GM19438 (cell line): ENCODE measurements at regions not wholly inside any gene's neighbourhood (a gene's known extent, or its start where the extent isn't known, plus 50 kb on each side); places are given as distances from the start of the nearest gene placed in this dataset.

ENCODE experiments used
- ATAC-seq: cut with Tn5 transposase; IDR thresholded peaks from one replicate; pipeline ENCODE4 v1.9.1; 2021; ENCODE audit warnings: low read depth; ENCODE audit not compliant: unreplicated experiment

DNA sequence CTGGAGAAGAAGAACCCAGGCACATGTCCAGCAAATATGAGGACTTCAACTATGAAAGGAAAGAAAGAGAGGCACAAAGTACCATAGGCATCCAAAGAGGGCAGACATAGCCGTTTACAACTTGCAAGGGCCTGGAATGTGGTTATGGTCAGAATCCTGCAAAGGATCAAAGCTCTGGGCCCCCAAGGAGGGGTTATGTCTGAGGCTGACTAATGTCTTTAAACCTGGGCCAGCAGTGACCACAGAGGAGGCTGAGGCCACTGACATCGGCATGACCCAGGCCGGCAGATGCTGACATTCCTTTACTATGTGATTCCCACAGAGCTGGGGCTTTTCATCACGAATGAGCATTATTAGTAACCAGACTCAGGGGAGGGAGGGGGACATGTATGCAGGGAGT lies 861.1 kb downstream of the DHX35 start:
- ATAC-seq: no peak

DNA sequence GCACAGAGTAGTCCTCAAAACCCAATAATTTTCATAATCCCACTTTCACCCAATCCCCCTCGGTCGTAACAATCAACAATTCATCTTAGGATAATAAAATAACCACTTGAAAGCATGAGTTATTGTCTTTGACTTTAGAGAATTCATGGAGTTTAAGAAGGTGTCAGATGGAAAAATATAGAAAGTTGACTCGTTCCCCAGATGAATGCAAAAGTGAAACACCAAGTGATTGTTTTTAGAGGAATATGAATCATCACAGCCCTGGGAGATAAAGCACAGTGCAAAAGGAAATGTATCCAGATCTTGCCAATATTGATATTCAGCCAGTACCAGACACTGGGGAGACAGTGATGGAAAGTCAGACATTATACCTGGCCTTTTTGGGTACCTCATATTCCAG lies 860.5 kb downstream of the DHX35 start:
- no peak for ATAC-seq

DNA sequence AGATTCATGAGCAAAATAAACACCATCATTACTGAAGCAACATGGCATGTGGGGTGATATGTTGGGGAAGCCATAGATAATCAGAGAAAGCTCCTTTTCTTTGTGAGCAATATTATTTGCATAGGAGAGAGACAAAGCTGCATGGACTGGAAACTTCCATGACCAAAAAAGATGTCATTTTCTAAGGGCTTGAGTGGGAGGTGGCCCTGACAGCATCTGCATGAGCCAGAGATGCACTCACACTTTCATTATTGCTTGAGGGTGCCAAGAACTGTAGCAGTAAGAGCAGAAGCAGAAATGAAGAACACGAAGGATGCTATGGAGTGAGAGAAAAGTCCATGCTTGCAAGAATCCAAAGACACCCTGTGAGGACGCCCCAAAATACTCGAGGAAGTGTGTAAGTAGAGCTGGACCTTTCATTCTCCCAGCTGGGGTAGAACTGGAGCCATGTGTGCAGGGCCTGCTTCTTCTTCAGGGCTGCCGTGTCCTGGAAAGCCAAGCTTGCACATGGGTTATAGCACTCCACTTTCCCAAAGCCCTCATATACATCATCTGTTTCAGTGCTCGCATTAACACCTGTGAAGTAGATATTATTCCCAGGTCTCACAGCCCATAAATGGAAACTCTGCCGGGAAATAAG lies 851.2 kb downstream of the DHX35 start:
- no peak for ATAC-seq

DNA sequence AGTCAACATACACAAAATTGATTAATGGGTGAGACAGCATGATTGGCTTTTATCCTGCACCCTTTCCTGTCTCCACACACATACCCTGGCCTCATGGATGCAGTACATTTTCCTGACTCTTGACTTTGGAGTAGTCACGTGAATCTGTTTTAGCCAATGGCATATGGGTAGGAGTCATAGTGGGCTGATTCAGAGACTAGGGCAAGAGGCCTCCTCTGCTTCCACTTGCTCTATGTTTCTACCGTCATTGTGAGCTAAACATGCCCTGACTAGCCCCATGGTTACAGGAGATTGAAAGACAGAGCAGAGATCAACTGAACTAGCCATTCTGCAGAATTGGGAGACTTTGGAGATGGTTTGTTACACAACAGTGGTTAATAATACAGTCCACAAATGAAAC lies 850.0 kb downstream of the DHX35 start:
- no peak for ATAC-seq

DNA sequence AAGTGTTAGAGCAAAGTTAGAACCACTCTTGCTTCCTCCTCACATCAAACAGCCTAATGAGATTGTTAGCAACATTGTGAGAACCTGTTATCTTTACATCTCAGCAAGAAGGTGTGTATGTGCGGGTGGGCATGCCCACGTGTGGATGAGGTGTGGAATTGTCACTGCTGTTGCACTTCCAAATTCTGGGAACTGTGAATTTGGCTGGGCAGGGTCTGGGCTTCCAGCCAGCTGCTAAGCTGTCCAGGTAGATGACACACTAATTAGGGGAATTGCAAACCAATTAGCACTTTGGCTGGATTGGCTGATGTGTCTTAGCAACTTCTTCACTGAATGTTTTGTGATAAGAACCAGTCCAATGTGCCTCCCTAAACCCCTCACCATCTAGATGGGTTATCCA lies 848.2 kb downstream of the DHX35 start:
- ATAC-seq: no peak

DNA sequence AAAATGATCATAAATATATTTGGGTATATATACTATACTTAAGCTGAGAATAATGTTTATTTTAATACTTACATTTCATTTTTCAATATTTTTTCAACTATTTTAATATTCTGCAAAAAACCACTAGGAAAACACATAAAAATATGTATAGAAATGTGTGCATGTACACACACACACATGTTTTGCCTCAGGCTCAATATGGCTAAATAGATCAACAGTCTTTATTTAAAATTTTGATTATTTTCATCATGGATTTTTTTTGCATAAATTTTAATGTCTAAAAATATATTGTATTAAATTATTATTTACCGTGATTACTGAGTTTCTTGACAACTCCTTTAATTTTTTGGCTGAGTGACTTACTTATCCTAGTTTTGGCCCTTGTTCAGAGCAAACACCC lies 846.5 kb downstream of the DHX35 start:
- ATAC-seq: no peak

DNA sequence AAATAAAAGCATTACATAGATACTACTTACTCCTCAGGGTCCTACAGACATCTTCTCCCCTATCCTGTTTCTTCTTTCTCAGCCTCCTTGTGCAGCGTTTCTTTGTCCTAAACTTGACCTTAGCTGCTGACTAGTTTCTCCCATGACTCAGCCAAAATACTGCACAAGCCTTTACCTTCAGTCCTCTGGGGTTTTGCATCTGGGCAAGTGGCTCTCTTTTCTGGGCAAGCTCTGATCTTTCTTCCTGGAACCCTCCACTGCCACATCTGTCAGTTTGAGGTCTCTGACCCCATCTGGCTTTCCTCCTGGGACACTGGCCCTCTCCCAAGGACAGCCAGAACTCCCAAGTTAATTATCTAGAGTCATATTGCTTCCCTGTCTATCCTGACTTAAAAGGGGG lies 838.4 kb downstream of the DHX35 start:
- ATAC-seq: no peak

DNA sequence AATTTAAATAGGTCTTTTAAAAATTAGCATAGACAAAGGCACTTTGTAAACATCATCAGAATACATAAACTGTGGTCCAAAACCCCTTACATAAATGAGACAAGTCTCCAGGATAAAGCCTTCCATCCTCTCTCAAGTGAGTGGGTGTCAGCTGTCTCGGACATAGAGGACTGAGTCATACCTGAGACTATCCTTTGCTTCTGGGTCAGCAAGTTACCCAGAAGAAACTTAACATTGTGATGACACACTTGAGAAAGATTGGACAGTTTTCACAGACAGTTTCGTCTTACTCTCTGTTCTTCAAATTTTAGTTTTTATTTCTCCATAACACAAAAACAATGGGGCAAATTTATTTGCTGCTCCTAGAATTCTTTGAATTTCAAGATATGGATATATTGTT lies 838.0 kb downstream of the DHX35 start:
- ATAC-seq: no peak

DNA sequence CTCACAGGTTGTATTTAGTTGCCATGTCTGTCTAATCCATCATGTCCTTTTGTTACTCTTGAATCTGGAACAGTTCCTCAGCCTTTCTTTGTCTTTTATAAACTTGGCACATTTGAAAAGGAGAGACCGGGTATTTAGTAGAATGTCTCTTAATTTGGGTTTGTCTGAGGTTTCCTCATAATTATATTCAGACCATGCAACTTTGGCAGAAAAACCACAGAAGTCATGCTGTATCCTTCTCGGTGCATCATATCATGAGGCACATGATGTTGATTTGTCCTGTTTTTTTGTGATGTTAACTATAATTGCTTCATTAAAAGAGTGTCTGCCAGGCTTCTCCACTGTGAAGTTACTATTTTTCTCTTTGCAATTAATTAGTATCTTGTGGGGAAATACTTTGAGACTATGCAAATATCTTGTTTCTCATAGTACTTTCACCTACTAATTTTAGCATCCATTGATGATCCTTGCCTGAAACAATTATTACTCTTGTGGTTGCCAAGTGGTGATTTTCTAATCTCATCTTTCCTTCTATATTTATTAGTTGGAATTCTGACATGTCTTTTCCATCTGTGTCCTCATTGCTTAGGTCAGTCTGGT lies 837.3 kb downstream of the DHX35 start:
- no peak for ATAC-seq

DNA sequence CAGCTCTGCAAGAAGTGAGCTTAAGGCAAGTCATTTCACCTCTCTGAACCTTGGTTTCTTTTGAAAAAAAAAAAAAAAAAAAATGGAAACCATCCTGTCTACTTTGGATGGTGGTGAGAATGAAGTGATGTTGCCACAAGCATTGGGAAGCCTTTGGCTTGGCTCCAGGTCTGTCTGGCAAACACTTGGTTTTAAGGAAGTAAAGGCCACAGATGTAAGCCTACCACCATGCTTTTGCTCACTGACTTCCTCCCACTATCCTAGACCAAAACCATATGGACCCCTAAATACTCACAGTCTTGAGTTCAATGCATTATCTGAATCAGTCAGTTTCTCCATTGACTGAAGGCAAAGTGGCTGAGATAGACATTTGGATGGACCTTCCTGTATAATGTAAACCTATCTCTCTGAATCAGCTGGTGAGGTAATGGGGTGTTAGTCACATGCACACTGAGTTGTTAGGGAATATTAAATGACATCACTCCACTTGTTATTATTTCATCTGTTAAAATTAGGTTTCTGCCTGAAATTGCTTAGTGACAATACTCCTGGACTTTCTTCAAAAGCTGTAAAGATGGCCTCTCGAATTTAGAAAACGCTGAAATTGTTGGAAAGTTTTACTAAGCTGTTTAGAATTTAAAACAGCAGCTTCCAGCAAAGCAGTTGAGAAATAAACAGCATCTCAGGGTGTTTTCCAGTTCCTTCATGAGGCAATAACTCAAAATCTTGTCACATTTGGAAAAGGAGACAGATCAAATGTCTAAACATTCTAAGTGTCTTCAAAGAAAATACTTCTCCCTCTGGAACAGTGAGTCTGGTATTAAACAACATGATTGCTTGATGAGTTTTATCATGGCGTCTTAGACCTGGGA lies 833.5 kb downstream of the DHX35 start:
- no peak for ATAC-seq

DNA sequence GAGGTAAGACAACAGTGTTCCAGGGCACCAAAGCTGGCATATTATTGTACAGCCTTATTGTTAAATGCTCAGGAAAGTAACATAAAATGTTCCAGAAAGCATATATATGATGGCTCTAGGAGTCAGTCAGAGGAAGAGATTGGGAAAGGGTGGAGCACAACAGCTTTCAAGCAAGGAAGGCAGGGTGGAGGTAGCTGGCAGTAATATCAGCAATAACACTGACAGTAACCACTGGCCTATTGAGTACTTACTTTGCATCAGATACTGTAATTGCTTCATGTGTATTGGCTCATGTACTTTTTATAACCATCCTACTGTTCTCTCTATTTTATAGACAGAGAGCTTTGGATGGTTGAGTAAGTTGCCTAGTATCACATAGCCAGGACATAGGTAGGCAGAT lies 830.2 kb downstream of the DHX35 start:
- no peak for ATAC-seq

DNA sequence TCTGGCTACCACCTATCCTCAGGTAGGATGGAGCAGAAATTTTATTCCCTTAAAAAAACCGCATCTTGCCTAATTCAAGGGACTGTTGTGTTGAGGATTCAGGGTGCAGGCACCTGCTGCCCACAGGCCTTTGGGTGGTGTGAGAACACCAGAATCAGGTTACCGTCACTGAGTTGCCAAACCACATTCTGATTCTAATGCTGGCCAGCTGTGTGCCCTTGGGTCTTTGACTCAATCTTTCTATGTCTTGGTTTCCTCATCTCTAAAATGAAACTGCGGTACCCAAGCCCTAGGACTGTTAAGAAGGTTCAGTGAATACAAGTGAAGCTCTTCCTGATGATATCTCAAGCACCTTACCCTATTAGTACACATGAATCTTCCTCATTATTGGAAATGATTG lies 827.3 kb downstream of the DHX35 start:
- ATAC-seq: no peak

DNA sequence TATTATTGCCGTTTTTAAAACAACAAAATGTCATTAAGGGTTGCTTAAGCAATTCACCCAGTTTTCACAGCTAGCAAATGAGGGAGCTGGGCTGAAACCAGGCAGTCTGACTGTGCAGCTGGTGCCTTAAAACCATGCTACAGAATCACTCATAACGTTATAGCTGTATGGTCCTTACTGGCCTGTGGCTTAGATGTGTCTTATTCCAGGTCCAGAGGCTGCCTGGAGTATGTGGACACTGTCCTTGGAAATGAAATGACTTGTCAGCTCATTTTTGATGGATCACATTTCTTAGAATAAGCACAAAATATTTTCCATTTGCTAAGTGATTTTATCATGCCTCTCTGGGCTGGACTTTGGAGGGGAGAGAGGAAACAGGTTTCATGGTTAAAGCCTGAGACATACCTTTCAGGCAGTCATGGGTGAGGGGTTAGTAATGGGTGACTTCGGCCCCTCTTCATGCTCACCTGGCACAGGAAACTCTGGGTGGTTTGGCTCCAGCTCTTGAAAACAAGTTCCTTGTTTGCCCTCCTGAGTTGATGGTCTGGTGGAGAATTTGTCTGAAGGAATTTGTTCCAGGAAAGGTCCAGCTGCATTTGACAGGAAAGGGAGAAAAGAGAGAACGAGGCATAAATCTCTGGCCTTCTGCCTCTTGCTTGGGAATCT lies 823.2 kb downstream of the DHX35 start:
- no peak for ATAC-seq

DNA sequence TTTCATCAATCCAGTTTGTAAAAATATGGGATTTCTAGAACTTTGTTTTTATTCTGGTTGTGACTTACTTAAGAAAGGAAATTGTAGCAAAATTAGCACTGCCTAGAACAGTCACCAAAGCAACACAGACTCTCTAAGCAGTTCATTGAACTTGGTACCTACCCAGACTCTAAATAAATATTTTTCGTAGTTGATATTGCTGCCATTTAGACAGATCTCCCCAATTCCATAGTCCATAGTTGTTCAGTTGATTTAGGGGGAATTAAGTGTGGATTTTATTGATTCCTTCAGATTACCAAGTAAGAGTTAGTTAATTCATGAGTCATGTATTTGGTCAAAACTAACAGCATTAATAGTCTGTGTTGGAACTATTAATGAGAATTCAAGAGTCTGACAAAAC lies 822.5 kb downstream of the DHX35 start:
- no peak for ATAC-seq

DNA sequence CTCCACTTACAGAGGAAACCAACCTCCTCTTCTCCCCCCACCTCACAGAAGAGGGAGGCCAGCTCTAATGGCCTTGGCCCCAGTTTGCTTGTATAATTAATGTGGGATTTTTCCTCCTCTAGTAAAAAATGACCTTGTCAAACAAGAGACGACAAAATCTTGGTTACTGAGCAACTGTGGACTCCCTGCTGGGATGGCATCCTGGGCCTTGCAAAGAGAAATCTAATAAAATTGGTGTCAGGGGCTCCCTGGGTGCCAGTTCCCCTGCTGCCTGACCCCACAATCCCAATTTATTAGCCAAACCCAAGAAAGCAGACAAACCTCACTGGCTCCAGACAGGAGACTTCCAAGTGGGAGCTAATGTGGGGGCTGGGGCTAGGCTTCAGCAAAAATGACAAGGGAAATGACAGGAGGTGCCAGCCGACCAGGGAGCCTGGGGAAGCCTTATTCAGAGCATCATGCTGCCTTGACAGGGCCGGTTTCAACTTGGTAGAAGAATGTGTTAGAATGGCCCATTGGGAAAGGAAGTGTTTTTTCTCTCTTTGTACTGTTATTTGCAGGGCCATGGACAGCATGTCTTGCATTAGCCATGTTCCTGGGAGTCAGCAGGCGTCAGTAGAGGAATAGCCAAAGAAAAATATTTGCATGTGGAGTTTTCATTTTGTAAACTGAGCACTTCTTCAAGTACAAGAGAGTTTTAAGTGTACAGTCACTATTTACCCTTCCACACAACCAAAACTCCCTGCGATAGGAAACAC lies 816.9 kb downstream of the DHX35 start:
- ATAC-seq: no peak

DNA sequence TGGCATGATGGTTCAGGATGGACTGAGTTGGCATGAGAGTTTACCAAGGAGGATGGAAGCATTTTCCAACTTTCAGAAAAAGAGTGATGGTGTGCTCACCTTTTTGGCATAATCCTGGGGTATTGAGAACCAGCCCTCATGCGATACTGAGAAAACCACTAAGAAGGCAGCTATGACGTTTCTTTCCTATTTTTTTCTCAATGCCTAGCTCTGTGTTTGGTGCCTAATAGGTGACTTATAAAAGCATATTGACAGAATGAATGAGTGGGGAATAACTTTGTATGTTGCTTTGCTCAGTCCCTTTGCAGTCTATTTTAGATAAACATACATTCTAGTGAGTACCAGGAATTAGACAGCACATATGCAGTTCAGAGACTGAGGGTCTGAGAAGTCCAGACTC lies 816.3 kb downstream of the DHX35 start:
- no peak for ATAC-seq

DNA sequence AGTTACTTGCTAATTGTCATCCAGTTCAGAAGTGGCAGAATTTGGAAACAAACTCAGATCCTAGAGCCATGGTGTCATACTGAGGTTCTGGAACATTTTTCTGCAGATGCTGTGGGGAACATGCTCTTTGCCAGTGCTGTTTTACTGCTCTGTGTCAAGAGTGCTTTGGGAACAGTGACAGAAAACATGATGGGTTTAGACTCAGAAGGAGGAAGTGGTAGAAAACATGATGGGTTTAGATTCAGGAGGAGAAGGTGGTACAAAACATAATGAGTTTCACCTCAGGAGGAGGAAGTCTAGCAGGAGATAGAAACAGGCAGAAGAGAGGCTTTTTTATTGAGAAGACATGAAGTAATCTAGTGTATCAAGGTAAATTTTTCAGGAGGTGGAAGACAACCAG lies 815.5 kb downstream of the DHX35 start:
- ATAC-seq: no peak

DNA sequence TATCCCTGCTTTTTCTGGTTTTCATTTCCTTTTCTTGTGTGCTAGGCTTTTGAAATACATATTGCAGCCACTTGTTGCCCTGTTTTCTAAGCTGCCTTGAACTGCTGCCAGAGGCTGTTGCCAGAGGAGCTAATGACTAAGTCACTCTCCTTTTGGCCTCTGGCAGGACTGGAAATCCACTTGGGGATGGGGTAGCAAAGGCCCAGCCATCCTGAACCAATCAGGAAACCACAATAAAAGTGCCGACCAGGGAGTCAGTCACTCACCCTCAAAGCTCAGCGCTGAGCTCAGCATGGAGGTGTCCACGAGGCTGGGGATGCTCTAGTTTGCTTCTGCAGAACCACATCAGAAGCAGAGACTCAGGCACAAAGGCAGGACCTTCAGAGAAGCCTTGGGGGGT lies 813.0 kb downstream of the DHX35 start:
- no peak for ATAC-seq

DNA sequence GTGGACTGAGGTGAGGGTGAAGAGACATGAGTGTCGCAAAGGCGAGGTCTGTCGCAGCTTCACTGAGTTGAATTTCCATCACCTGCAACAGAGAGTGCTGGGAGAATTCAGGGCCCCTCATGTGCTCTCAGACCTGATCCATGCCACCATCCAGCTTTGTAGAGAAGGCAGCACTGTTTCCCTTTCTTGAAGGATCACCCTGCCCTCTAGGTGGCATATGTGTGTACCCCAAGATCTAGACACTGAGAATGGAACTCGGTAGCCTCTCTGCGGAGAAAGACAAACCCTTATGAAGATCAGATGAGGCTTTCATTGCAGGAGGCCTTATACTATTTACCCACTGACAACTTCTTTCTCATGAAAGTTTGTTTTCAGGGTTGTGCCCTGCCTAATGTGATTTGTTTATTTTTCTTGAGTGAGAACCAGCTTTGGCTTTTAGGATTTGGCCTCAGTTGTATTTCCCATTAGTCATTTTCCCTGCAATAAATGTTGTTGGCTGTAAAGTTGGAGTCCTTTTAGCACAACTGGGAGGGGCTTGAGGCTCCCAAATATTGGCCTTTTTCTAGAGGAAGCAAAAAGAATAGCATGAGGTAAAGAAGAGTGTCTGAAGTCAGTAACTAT lies 811.3 kb downstream of the DHX35 start:
- no peak for ATAC-seq

DNA sequence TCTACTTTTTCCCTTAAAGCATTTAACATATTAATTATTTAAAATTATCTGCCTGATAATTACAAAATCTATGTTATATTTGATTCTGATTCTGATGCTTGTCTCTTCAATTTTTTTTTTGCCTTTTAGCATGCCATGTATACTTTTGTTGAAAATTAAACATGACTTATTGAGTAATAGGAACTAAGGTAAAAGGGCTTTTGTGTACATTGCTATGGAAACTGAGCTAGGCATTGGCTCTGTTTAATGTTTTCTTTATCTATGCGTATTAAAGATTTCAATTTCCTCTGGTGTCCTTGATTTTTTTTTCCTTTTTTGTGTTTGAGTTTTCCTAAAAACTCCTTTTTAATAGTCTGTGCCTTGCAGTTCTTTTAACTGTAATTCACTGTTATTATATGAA lies 805.2 kb downstream of the DHX35 start:
- no peak for ATAC-seq
